Glomerular endothelial cell (primary cell): ENCODE measurements at regions not wholly inside any gene's neighbourhood (a gene's known extent, or its start where the extent isn't known, plus 50 kb on each side); places are given as distances from the start of the nearest gene placed in this dataset.

Experiments
- DNase-seq: peaks from one replicate; pipeline ENCODE4 v3.0.0-alpha.2; 2011; ENCODE audit warnings: low read depth, low spot score; ENCODE audit errors: extremely low read depth

DNA sequence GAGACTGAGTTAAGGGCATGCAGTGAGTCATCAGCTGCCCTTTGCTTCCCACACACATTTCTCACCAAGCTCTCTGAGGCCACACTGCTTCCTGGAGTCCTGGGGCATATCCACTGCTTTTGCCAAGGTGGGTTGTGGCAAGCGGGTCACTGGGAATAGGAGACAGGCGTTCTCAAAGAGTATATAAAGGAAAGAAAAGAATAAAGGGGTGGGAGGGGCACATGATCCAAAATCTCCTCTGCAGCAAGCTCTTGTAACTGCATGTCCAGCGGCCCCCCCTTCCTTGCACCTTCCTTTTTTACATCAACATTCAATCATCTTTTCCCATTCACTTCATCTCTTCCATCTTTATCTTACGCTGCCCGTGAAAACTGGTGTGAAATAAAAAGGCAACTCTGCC, 259.1 kb upstream of the RPL38 start:
- DNase-seq, result no peak

DNA sequence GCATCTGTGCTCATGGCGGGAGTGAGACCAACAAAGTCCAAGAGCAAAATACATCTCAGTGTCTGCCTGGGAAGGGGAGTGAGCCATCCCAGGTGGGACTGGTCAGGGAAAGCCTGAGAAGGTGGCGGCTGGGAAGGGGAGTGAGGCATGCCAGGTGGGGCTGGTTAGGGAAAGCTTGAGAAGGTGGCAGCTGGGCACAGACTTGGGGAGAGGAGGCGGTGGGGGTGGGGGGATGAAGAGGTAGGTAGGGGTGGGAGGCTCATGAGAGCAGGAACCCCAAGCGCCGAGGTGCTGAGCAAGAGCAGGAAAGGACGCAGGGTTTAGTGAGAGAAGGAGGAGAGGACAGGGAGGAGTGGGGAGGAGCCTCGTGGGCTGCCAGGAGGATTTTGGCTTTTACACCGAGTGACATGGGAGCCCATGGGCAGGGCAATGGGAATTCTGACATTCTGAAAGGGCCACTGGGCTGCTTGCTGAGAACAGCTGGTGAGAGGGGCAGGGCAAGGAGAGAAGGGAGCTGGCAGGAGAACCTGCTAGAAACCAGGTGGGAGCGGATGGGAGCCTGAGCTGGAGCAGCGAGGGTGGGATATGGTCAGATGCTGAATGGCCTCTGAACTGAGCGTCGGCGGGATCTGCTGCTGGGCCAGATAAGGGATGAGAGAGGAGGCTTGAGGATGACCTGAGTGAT, 256.1 kb upstream of the RPL38 start:
- no peak for DNase-seq

DNA sequence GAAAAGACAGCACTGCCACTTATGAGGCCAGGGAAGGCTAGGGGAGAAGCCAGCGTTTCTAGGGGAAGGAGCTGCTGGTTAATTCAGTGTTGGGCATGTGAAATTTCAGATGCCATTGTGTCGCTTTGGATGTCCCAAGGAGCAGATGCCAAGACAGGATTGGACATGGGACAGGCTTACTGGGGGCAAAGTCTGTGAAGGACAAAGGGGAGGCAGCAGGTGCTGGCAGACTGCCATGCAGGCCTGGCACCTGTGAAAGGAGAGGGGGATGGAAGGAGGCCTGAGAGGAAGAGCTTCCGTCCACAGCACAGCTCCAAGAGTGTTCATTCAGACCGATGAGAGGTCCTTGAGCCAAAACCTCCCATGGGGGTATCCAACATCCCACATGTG, 255.5 kb upstream of the RPL38 start:
- no peak for DNase-seq

DNA sequence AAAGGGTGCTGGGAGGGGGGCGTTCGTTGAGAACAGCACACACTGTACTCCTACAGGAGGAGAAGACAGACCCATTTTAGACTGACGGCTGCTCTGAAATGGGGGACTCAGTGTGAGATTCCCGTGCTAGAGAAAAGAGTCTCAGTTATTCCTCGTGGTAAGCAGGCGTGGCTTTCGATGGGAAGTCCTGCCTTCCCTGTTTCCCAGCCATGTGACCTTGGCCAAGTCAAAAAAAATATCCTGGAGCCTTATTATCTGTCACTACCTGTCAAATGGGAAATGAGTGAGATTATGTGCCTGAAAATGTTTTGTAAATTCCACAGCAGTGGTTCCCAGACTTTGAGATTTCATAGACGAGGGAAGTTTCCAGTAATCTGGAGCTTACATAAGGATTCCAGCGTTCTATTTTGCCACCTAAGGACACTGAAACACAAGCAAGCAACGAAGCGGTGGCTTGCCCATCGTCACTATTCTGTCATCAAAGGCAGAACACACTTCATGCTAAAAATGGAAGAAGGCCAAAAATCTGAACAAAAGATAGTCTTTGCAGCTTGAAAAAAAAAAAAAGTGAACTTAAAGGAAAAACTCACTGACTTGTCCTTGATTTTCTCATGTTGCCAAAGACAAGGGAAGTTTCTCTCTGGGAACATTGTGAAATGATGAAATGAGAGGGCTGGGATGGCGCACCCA, 253.4 kb upstream of the RPL38 start:
- DNase-seq, result no peak

DNA sequence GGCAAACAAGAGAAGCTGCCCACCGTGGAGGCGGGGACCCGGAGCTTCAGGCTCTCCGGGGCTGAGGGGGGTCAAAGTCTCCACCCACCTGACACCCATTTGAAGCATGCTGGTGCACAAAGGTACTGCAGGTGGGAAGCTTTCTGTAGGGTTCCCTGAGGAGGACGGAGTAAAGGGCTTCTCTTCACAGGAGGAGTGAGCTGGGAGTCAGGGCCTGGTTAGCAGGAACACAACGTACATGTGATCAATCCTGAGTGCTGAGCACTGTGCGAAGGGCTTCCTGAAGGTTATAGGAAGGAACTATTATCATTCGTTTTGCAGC, 252.9 kb upstream of the RPL38 start:
- no peak for DNase-seq

DNA sequence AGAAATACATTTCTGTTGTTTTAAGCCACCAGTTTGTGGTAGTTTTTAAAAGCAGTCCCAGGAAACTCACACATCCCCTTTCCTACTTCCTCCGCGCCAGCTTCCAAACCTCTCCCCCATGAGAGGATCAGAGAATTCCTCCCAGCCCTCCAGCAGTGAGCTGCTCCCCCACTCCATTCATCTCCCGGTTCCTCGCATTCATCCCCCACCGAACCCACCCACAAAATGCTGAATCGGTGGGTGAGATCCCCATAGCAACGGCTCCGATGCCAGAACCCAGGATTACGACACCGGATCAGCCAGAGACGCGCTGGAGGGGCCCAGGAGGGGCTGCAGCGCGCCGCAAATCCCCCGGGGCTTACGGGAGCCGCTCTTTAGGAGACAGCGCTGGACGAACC, 251.4 kb upstream of the RPL38 start:
- DNase-seq, result no peak

DNA sequence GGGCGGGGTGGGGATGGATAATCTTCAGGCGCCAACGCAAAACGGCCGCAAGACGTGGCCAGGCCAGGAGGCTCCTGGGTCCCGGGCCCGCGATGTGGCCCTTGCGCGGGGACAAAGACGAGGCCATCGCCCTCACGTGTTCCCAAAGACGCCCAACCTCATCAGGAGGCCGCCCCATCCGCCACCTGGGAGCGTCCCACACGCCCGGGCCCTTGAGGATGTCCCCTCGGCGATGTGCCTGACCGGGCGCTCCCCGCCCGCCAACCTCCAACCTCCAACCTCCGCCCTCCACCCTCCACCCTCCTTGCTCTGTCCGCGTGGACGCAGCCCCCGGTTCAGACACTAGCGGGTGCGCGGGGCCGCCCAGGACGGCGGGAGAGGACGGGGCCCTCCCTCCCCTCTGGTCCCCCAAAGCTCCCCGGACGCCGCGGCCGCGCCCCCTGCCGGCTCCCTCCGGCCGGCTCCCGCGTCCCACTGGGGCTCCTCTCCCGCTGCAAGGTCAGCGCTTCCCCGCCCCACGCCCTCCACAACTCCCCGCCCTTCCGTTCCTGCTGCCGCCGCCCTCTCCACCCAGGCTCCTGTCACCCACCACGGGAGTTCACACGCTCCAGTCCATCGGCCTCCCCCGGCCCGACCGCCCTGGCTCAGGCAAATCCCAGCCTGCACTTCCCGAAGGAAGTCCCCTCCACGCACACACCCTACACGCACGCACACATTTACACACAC, 250.8 kb upstream of the RPL38 start:
- DNase-seq, result no peak

DNA sequence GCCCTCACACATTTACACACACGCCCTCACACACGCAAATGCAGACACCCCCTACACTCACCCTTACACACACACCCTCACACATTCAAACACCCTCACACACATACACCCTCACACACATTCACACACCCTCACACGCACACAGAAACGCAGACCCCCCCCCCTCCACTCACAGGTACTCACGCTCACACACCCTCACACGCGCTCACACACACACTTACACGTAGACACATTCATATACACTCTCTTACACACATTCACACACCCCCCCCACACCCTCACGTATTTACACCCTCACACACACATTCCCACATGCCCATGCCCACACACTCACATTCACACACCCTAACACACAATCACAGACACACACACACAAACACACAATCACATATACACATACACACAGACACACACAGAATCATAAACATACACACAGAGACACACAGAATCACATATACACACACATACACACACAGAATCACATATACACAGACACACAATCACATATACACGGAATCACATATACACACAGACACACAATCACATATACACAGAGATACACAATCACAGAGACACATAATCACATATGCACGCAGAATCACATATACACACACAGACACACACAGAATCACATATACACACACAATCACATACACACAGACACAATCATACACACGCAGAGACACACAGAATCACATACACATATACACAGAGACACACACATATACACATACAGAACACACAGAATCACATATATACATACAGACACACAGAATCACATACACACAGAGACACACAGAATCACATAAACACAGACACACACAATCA, 250.1 kb upstream of the RPL38 start:
- DNase-seq, result no peak

DNA sequence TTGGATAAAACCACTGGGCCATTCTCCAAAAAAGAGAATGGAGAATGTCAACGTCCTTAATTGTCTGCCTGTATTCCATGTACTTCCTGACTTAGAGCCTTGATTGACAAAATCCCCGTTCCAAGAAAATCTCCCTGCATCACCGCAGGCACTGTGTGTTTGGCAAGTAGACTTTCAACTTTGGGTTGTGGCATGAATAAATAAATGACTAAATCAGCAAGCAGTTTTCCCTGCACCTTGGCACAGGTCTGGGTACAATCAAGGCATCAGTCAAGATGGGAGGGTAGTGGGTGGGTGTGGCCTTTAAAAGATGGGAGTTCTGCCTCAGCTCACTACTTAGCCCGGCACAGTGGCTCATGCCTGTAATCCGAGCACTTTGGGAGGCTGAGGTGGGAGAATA, 248.5 kb upstream of the RPL38 start:
- no peak for DNase-seq

DNA sequence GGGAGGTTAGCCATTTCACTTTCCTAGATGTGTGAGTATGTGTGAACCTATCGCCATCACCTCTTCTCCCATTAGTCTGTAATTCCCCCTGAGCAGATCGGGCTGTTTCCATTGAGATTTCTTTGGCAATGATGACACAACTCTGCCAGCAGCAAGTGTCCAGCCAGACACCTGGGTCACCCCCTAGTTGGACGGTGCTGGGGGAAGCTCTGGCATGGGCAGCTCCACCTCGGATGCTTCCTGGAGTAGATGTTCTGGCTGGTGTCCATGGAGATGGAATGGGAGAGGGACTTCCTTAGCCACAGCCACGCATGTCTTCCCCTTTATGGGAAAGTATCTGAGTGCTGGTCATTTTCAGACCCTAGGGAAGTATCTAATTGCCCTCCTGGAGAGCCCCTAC, 247.9 kb upstream of the RPL38 start:
- DNase-seq, result no peak

DNA sequence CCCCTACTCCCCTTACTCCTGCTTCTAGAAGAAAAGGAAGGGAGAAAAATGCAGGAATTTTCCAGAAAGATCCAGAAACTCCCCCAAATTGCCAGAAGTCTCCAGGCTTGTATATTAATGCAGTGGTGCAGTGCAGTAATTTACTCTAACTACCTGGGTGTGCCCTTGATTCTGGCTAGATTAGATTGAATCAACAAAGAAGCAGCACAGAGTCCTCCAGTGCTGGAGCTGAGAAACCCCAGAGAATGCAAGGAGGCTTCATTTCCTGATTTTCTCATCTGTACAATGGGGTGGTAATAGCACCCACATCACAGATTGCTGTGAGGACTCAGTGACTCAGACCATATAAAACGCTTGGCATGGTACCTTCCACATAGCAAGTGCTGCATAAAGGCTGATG, 247.3 kb upstream of the RPL38 start:
- DNase-seq, result no peak

DNA sequence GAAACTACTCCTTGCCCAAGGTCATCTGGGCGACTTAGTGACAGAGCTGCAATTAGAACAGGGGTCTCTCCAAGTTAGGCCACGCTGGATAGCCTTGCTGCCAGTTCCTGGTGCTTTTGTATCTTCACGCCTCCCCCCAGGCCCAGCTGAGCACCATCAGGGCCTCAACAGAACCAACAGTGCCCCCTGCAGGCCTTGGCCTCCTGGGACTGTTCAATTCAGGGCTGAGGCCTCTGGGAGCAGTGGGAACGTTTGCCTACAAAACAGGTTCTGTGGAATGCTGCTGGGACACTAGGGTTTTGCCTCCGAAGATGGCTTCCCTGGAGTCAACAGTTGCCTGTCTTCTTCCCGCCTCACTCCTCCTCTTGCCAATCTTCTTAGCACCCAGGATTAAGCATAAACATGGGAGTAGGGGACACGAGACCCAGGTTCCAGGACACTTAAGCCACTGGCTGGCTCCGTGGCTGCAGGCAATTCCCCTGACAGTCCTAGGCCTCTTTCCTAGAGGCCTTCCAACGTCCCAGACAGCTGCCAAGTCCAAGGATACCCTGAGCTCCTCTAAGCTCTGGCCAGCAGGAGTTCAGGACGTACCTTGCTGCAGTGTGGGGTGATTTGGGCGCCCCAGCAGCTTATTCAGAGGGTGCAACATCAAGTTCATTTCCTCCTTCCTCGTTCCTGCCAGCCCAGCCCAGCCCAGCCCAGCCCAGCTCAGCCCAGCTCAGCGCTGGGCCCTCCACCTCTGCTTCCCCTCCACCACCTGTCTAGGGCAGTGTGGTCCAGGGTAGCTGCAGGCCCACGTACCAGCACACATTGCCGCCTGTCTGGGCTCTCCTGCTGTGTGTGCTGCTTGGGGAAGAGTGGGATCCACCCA, 246.6 kb upstream of the RPL38 start:
- DNase-seq, result no peak

DNA sequence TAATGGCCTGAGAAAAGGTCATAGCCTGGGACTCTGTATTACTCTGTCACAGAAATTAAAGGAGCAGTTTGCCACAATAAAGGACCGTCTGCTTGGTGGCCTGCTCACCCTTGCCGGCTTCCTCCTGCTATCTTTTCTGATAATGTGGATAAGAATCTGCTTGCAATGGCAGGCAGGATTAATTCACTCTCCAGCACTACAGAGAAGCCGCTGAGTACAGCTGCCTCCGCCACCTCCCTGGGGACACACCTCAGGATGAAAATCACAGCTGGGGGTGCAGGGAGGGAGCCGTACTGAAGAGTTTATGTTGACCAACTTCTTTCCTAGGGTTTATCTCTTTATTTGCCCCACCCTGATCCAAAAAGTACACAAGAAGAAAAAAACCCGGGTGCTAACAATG, 245.9 kb upstream of the RPL38 start:
- DNase-seq, result no peak

DNA sequence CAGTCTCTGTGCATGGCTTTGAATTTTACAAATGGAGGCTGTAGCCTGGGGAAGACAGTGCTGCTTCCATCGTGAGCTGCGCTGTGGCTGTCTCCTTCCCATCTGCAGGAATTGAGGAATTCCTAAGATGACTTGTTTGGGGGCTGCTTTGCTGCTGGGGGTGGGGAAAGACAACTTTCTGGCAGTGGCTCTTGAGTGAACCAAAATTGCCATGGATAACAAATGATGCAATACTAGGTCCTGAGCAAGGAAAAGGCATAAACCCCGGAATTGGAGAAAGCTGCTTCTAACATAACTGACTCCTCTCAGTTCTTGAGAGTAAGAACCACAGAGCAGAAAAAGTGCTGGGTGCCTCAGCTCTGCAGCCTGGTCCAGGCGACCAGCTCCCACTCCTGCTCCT, 245.0 kb upstream of the RPL38 start:
- DNase-seq, result no peak

DNA sequence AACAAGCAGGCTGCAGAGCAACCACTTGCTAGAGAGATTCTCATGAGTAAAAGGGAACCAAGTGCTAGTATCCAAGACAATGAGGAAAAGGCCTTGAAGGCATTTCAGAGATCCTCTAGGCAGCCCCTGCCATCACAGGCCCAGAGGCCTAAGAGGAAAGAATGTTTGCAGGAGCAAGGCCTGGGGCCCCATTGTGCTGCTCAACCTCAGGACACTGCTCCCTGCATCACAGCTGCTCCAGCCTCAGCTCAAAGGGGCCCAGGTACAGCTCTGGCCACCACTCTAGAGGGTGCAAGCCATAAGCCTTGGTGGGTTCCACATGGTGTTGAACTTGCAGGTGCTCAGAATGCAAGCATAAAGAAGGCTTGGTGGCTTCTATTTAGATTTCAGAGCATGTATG, 243.0 kb upstream of the RPL38 start:
- DNase-seq, result no peak

DNA sequence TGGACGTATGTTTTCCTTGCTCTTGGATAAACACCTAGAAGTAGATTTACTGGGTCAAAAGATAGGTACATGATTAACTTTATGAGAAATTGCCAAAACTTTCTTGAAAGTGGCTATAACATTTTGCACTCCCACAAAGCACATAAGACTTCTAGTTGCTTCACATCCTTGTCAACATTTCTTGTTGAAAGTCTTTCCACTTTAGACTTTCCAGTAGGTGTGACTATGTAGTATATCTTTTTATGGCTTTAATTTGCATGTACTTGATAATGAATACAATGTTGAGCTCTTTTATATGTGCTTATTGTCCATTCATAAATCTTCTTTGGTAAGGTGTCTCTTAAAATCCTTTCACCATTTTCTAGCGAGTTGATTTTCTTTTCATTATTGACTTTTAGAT, 241.2 kb upstream of the RPL38 start:
- DNase-seq, result no peak

DNA sequence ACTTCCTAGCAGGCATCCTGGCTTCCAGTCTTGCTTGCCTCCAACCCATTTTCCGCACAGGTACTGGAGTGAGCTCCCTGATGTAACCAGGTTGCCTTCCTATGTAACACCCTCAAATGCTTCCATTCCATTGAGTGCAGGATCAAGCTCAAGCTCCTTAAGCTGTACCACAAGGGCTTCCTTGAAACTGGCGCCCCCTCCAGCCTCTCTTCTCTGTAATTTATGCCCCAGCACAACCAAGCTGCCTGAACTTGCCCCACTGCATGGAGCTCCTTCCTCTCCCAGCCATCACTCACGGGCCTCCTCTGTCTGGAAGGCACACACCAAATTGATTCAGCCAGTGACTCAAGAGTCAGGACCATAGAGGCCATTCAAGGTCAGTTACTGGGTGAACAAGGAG, 234.8 kb upstream of the RPL38 start:
- DNase-seq, result no peak

DNA sequence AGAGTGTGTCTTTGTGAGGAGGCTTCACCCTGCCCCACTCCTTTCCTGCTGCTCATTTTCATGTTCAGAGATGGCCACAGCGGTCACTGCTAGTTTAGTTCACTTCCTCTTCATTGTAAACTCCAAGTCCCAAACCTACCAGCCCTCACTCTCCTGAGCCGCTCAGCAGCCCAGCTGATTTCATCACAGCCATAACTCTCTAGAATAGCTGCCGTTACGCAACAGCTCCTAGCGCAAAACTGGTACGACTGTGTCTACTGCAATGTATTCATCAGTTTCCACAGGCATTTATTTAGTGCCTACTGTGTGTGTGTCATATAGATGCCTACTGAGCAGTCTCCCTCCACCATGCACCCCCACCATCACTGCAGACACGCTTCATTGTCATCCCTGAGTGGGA, 233.5 kb upstream of the RPL38 start:
- DNase-seq, result no peak

DNA sequence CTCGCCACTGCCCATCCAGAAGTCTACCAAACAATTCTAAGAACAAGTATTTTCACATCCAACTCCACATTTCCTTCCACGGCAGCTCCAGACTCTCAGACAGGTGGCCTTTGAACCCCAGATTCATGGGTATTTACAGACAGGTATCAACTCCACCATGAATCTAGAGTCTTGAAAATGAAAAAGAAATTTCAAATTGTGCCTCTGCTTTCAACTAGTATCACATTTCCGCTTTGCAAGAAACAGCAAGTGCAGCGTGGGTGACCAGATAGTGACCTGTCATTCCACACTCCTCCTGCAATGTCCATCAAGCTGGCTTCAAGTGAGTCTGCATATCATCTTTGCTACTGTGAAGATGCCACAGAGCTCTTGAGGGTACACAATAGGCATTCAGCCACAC, 232.4 kb upstream of the RPL38 start:
- DNase-seq, result no peak

DNA sequence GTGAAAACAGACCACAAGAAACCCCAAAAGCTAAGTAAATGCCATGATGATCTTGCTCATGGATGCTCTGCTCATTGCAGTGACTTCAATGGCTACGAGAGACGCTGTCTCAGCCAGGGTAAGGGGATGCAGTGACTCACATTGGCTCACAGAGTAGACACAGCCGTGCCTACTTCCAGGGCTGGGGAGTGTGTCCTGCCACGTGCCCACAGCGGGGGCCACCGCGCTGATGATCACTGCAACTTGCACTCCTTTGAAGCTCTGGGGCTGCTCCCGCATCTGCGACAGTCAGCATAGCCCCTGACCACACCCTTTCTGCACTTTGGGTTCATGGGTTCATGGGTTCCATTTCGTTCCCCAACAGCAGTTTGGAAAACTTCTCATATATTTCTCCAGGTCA, 231.4 kb upstream of the RPL38 start:
- DNase-seq, result no peak

DNA sequence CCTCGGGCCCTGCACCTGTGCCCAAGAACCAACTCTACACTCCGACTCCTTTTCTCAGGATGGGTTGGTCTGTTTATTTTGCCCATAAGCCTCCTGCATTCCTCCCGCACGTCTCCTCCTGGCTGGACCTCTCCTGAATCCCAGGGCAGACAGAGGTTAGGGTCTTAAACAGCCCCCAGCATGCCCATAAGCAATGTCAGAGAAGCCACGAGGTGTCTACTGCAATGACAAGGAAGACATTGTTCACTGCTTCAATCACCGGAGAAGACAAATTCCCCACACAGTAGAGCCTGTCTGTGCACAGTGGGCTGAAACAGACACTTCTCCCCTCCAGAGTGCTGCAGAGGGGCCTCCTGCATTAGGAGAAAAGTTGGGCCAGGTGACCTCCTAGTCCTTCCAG, 230.6 kb upstream of the RPL38 start:
- no peak for DNase-seq
